ENCODE measurements at regions not wholly inside any gene's neighbourhood (a gene's known extent, or its start where the extent isn't known, plus 50 kb on each side); places are given as distances from the start of the nearest gene placed in this dataset.
A peak's percentile ranks its signal among the peaks of the same experiment; 100 is the strongest.
"Not testable (repeated sequence)": the region's sequence is repeated elsewhere in the genome, so short reads cannot be mapped to it uniquely, and the experiment has no call there.

GRCh38 chr5:177941386-177941785, 54.7 kb downstream of the PROP1 start:
- H3K4me3 ChIP-seq (ENCODE audit: low read depth, low read length) = not testable (repeated sequence)

GRCh38 chr5:177939246-177940171, 56.5 kb downstream of the PROP1 start:
- peak overlapping the region; percentile 56 for H3K4me3 ChIP-seq (ENCODE audit: low read depth, low read length)

GRCh38 chr5:177938767-177939166, 57.3 kb downstream of the PROP1 start:
- peak overlapping the region; percentile 56 for H3K4me3 ChIP-seq (ENCODE audit: low read depth, low read length)

- not testable (repeated sequence) for H3K4me3 ChIP-seq (ENCODE audit: low read depth, low read length)
Observed at GRCh38 chr5:177934233-177934632, 61.8 kb downstream of the PROP1 start.

GRCh38 chr5:177930269-177931022, 65.6 kb downstream of the PROP1 start:
- not testable (repeated sequence) for H3K4me3 ChIP-seq (ENCODE audit: low read depth, low read length)

- H3K4me3 ChIP-seq (ENCODE audit: low read depth, low read length) = not testable (repeated sequence)
Observed at GRCh38 chr5:177929618-177930017, 66.4 kb downstream of the PROP1 start.

DNA sequence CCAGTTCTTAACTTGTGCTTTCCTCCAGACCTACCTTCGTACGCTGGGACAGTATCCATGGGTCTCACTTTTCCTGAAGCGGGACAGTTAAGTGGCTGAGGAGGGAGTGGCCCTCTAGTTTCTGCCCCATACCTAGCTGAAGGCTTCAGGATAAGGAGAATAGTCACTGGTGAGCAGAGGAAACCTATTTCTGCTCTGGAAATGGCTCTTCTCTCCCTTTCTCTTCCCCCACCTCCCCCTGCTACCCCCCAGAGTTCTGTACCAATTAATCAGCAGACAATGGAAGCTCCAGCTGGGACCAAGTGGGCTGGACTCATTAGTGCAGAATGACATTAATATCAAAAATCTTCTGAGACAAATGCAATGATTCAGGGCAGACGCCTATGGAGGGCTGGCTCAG, 68.5 kb downstream of the PROP1 start:
- H3K4me3 ChIP-seq (ENCODE audit: low read depth, low read length) = not testable (repeated sequence)

DNA sequence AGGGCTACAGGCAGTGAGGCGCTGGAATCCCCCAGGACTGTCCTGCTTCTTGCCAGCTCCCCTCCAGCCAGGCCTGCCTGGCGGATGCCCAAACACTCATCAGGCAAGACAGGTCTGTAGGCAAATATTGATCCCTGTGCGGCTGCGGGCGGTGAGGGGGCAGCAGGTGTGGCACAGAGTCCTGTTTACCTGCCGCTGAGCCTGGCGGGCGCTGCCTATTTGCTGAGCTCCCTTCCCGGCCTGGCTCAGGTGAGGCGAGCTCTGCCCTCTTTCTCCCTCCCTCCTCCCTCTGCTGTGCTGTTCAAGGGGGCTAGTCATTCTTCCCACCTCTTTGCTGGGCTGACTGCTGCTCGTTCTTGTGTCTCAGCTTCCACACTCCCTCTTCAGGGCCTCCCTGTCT, 71.5 kb downstream of the PROP1 start:
- H3K4me3 ChIP-seq (ENCODE audit: low read depth, low read length) = not testable (repeated sequence)

DNA sequence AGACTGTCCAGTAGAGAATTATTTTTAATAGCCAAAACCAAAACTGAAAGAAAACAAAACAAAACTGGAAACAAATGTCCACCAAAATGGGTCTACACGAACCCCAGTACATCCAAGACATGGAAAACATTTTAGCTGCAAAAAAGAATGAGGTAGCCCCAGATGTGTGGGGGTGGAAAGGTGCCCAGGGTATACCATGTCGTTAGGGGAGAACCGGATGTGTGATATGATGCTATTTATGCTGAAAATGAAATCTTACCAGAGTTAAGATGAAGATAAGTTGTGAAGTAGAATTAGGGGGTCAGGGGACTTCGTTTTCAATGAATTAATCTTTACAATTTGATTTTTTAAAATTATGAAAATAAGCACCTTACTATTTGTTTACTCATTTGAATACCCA, 72.2 kb downstream of the PROP1 start:
- not testable (repeated sequence) for H3K4me3 ChIP-seq (ENCODE audit: low read depth, low read length)

GRCh38 chr5:177923189-177923588, 72.9 kb downstream of the PROP1 start:
- not testable (repeated sequence) for H3K4me3 ChIP-seq (ENCODE audit: low read depth, low read length)

DNA sequence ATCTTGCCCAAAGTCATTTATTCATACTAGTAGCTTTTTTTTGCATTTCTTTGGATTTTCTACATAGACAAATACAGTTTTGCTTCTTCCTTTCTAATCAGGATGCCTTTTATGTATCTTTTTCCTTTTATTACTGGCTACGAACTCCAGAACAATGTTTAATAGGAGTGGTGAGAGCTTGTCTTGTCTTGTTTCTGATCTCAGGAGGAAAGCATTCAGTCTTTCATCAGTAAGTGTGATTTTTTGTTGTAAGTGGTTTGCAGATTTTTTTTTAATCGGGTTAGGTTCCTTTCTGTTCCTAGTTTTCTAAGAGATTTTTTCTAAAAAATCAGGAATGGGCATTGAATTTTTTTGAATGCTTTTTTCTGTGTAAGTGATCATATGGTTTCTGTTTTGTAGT, 86.8 kb downstream of the PROP1 start:
- H3K4me3 ChIP-seq (ENCODE audit: low read depth, low read length) = not testable (repeated sequence)

DNA sequence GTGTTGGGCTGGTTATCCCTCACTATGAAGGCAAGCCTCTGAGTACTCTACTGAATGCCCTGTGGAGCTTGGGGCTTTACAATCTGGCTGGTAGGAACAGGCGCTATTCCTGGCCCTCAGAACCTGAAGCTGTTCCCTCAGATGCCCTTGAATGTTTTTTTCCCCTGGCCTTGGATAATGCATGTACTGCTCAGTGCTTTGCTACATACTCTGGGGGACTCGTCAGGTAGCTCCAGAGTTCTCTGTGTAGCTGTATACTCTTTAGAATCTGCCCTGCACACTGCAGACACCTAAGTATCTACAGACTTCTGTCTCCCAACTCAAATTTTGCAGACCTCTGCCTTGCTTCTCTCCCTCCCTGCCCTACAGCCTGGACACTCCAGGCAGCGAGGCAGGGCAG, 93.2 kb downstream of the PROP1 start:
- not testable (repeated sequence) for H3K4me3 ChIP-seq (ENCODE audit: low read depth, low read length)

DNA sequence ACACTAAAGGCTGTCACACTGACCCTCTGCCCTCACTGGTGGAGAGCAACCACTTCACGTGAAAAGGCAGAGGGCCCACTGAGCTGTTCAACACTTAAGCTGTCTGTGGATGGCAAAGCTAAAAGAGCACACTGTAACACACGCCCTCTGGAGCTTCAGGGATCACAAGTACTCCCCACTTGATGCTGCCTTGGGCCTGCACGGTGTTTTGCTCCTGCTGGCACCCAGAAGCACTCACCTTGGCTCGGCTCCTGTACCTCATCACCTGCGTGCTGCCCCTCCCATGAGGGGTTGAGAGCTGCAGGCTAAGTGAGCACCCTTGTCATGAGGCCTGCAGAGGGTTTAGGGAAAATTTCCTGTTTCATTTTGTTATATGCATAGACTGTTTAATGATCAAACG, 96.0 kb downstream of the PROP1 start:
- H3K4me3 ChIP-seq (ENCODE audit: low read depth, low read length) = not testable (repeated sequence)

- H3K4me3 ChIP-seq (ENCODE audit: low read depth, low read length) = not testable (repeated sequence)
Observed at GRCh38 chr5:177894681-177895453, 101.2 kb downstream of the PROP1 start.

DNA sequence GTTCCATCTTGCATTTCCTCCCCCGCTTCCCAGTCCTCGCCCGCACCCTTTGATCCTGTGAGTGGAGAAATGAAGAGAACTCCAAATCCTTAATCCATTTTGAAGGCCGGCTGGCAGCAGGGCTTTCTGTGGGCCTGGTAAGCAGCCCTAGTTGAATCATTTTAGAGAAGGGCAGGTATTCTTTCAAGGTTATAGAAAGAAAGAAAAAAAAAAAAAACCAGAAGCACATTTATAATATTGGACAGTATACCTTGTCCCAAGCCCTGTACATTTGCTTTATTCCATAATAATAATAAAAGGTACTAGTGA, 103.7 kb downstream of the PROP1 start:
- H3K4me3 ChIP-seq (ENCODE audit: low read depth, low read length) = not testable (repeated sequence)

DNA sequence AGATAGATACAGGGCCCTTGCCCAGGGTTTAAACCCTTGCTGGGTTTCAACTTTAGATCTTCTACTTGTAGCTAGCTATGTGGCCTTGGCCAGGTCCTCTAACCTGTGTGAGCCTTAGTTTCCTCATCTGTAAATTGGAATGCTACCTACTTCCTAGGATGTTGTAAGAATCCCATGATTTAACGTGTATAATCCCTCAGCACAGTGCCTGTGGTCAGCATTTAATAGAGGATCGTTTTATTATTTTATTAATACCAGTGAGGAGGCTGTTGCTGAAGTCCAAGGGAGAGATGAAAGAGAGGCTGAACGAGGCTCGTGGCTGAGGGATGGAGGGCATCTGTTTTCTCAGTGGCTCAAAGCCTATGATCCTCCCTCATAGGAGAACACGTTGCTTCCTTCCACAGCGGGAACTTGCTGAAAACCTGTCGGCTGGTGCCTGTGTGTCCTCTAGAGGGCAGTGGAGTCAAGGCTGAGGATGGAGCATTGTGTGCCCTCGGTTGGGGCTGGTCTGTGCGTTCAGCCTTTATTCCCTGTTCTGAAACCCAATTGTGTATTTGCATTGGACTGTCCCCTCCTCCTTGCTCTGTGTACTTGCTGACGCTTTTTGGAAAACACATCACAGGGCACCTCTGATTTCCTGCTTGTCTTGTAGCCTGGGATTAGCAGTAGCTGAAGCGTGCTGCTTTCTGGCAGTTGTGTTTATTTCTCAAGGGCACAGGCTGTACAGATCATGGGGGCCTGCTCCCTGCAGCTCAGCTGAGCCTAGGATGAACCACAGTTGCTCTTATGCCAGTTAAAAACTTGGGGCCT, 104.3 kb downstream of the PROP1 start:
- H3K4me3 ChIP-seq (ENCODE audit: low read depth, low read length) = not testable (repeated sequence)

DNA sequence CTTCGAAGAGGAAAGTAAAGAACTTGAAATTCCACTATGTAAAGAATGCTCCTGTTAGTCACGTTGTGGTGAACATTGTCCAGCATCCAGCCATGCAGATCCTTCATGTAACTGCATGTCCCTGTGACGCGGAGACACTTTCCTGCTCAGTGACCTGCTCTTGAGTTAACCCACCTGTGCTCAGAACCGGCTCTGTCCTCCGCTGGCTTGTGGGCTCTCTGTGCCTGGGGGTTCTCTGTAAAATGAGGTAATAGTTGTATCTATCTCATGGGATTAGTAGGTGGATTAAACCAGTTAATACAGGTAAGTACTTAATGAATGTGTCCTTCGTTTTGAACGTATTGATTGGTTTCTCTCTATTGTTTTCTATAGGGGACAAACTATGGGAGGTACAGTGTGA, 100.6 kb upstream of the FAM153A start:
- H3K4me3 ChIP-seq (ENCODE audit: low read depth, low read length) = not testable (repeated sequence)

- peak overlapping the region; percentile 43 for H3K4me3 ChIP-seq (ENCODE audit: low read depth, low read length)
Observed at GRCh38 chr5:177875900-177876238, 93.2 kb upstream of the FAM153A start.

GRCh38 chr5:177875013-177875899, 92.6 kb upstream of the FAM153A start:
- H3K4me3 ChIP-seq (ENCODE audit: low read depth, low read length) = peak overlapping the region; percentile 43
